HUES64 (cell line): ENCODE measurements at regions not wholly inside any gene's neighbourhood (a gene's known extent, or its start where the extent isn't known, plus 50 kb on each side); places are given as distances from the start of the nearest gene placed in this dataset.
"Not testable (repeated sequence)": the region's sequence is repeated elsewhere in the genome, so short reads cannot be mapped to it uniquely, and the experiment has no call there.

ENCODE experiments used
- H3K27ac ChIP-seq: 2 replicates; pipeline ENCODE4 v1.7.0; 2013; ENCODE audit warnings: low read depth, low read length, inconsistent platforms
- H3K27me3 ChIP-seq: 2 replicates; pipeline ENCODE4 v1.6.1; 2013; ENCODE audit warnings: mild to moderate bottlenecking, low read length; ENCODE audit not compliant: insufficient read depth
- H3K36me3 ChIP-seq: 2 replicates; pipeline ENCODE4 v1.6.1; 2013; ENCODE audit warnings: mild to moderate bottlenecking, low read length; ENCODE audit not compliant: insufficient read depth
- H3K4me1 ChIP-seq: 2 replicates; pipeline ENCODE4 v1.6.1; 2013; ENCODE audit warnings: mild to moderate bottlenecking, low read length, moderate library complexity; ENCODE audit not compliant: insufficient read depth
- H3K4me3 ChIP-seq: 2 replicates; pipeline ENCODE4 v1.5.1; 2013; ENCODE audit warnings: mild to moderate bottlenecking, low read length, moderate library complexity
- H3K9ac ChIP-seq: 2 replicates; pipeline ENCODE4 v1.6.1; 2013; ENCODE audit warnings: mild to moderate bottlenecking, low read depth, low read length
- H3K9me3 ChIP-seq: 2 replicates; pipeline ENCODE4 v1.6.1; 2013; ENCODE audit warnings: low read depth, low read length; ENCODE audit not compliant: insufficient read depth
- WGBS: fragments of 150-250, 120-280 bp; methylation state at CpG from one replicate; pipeline ENCODE4 v1.1.7; 2013; ENCODE audit warnings: missing lambda C conversion rate; 5-methylcytosine and 5-hydroxymethylcytosine counted together

- no peaks in the 10 kb centered on the region for H3K9me3 ChIP-seq
- WGBS, result 96% methylated on average over 3 of the region's 5 CpGs
Measured at GRCh38 chr5:91263898-91264297, 119.2 kb downstream of the ARRDC3 start.

GRCh38 chr5:91257301-91257700, 125.8 kb downstream of the ARRDC3 start:
- Histone ChIP-seq H3K9ac (no peak overlapping the region), H3K27ac (no peak overlapping the region), H3K4me1 (no peaks in the 10 kb centered on the region; the same call in 1 of the 2 replicates), H3K9me3 (no peaks in the 10 kb centered on the region), H3K4me3 (no peak overlapping the region), H3K27me3 (no peaks in the 10 kb centered on the region), H3K36me3 (no peaks in the 10 kb centered on the region)

More at GRCh38 chr5:91263898-91264297, 119.2 kb downstream of the ARRDC3 start:
- peaks cover under 1% of the 10 kb centered on the region; the same call in 1 of the 2 replicates for H3K4me1 ChIP-seq
- no peak overlapping the region for H3K27ac ChIP-seq
- no peak overlapping the region for H3K4me3 ChIP-seq
- no peaks in the 10 kb centered on the region for H3K36me3 ChIP-seq
- H3K27me3 ChIP-seq, result no peaks in the 10 kb centered on the region
- no peak overlapping the region for H3K9ac ChIP-seq

- Histone ChIP-seq H3K27ac (no peak overlapping the region), H3K4me1 (no peaks in the 10 kb centered on the region), H3K27me3 (no peaks in the 10 kb centered on the region), H3K4me3 (no peak overlapping the region), H3K9me3 (no peaks in the 10 kb centered on the region), H3K9ac (no peak overlapping the region), H3K36me3 (no peaks in the 10 kb centered on the region)
- 95% methylated on average over 7 of the region's 7 CpGs for WGBS
Measured at GRCh38 chr5:91256142-91256524, 127.0 kb downstream of the ARRDC3 start.

GRCh38 chr5:91255396-91256141, 127.5 kb downstream of the ARRDC3 start:
- no peak overlapping the region for H3K27ac ChIP-seq
- H3K4me1 ChIP-seq, result no peaks in the 10 kb centered on the region
- no peaks in the 10 kb centered on the region for H3K36me3 ChIP-seq
- no peaks in the 10 kb centered on the region for H3K27me3 ChIP-seq
- H3K4me3 ChIP-seq, result no peak overlapping the region
- WGBS, result 97% methylated on average over 2 of the region's 4 CpGs
- H3K9me3 ChIP-seq, result no peaks in the 10 kb centered on the region
- H3K9ac ChIP-seq, result no peak overlapping the region

- H3K4me1 ChIP-seq, result no peaks in the 10 kb centered on the region
- no peak overlapping the region for H3K4me3 ChIP-seq
- WGBS, result 86% methylated on average over 2 of the region's 2 CpGs
- no peaks in the 10 kb centered on the region for H3K9me3 ChIP-seq
- no peaks in the 10 kb centered on the region for H3K36me3 ChIP-seq
- H3K27me3 ChIP-seq, result no peaks in the 10 kb centered on the region
- H3K27ac ChIP-seq, result no peak overlapping the region
- H3K9ac ChIP-seq, result no peak overlapping the region
Measured at GRCh38 chr5:91252916-91253315, 130.2 kb downstream of the ARRDC3 start.

GRCh38 chr5:91245871-91246270, 137.2 kb downstream of the ARRDC3 start:
- no peak overlapping the region for H3K4me3 ChIP-seq
- no peak overlapping the region for H3K9ac ChIP-seq
- H3K27ac ChIP-seq, result no peak overlapping the region
- H3K36me3 ChIP-seq, result no peaks in the 10 kb centered on the region
- no peaks in the 10 kb centered on the region for H3K4me1 ChIP-seq
- H3K9me3 ChIP-seq, result peaks cover 5% of the 10 kb centered on the region; the same call in 1 of the 2 replicates
- no peaks in the 10 kb centered on the region for H3K27me3 ChIP-seq
- WGBS, result 90% methylated on average over 1 of the region's 1 CpG

- 94% methylated on average over 1 of the region's 3 CpGs for WGBS
- Histone ChIP-seq H3K9me3 (peaks cover 5% of the 10 kb centered on the region; the same call in 1 of the 2 replicates), H3K4me1 (no peaks in the 10 kb centered on the region), H3K27ac (no peak overlapping the region), H3K9ac (no peak overlapping the region), H3K36me3 (no peaks in the 10 kb centered on the region), H3K27me3 (no peaks in the 10 kb centered on the region), H3K4me3 (no peak overlapping the region)
Measured at GRCh38 chr5:91245074-91245452, 138.1 kb downstream of the ARRDC3 start.

- Histone ChIP-seq H3K4me1 (no peaks in the 10 kb centered on the region), H3K27me3 (no peaks in the 10 kb centered on the region), H3K36me3 (no peaks in the 10 kb centered on the region), H3K27ac (no peak overlapping the region), H3K9ac (no peak overlapping the region), H3K4me3 (no peak overlapping the region), H3K9me3 (peaks cover 5% of the 10 kb centered on the region; the same call in 1 of the 2 replicates)
- 92% methylated on average over 6 of the region's 6 CpGs for WGBS
Measured at GRCh38 chr5:91244380-91245073, 138.6 kb downstream of the ARRDC3 start.

- Histone ChIP-seq H3K4me3 (no peak overlapping the region), H3K27me3 (no peaks in the 10 kb centered on the region), H3K9ac (no peak overlapping the region), H3K9me3 (peaks cover 5% of the 10 kb centered on the region; the same call in 1 of the 2 replicates), H3K4me1 (no peaks in the 10 kb centered on the region), H3K27ac (no peak overlapping the region), H3K36me3 (no peaks in the 10 kb centered on the region)
- 95% methylated on average over 1 of the region's 1 CpG for WGBS
Measured at GRCh38 chr5:91243852-91244251, 139.3 kb downstream of the ARRDC3 start.

GRCh38 chr5:91243286-91243685, 139.8 kb downstream of the ARRDC3 start:
- H3K4me1 ChIP-seq, result no peaks in the 10 kb centered on the region
- no peak overlapping the region for H3K27ac ChIP-seq
- H3K4me3 ChIP-seq, result no peak overlapping the region
- H3K9me3 ChIP-seq, result peaks cover 5% of the 10 kb centered on the region; the same call in 1 of the 2 replicates
- H3K36me3 ChIP-seq, result no peaks in the 10 kb centered on the region
- no peak overlapping the region for H3K9ac ChIP-seq
- no peaks in the 10 kb centered on the region for H3K27me3 ChIP-seq

GRCh38 chr5:91241460-91241859, 141.7 kb downstream of the ARRDC3 start:
- H3K27ac ChIP-seq, H3K36me3 ChIP-seq, H3K9me3 ChIP-seq, H3K9ac ChIP-seq, H3K4me3 ChIP-seq, H3K4me1 ChIP-seq, H3K27me3 ChIP-seq: not testable (repeated sequence)
- WGBS, result 92% methylated on average over 4 of the region's 4 CpGs
